K562 (cell line): ENCODE measurements at regions not wholly inside any gene's neighbourhood (a gene's known extent, or its start where the extent isn't known, plus 50 kb on each side); places are given as distances from the start of the nearest gene placed in this dataset.

Experiments
- HCFC1 ChIP-seq: IDR thresholded peaks from 2 replicates; pipeline ENCODE4 v1.6.1; 2012; ENCODE audit warnings: low read depth, low read length, improper control_type of control experiment
- KAT8 ChIP-seq: fragments of 450-650 bp; IDR thresholded peaks from 2 replicates; pipeline ENCODE4 v1.6.1; 2016; ENCODE audit warnings: low read depth, mild to moderate bottlenecking
- RHOXF2B ChIP-seq: fragments of 250-450 bp; sonication (Bioruptor Pico); conservative IDR thresholded peaks from 2 replicates; pipeline ENCODE4 v1.5.1; 2021
- SPI1 ChIP-seq: IDR thresholded peaks from 2 replicates; pipeline ENCODE4 v1.6.1; 2011; ENCODE audit warnings: low read depth, low read length, control low read depth, borderline replicate concordance
- YY1 ChIP-seq, 3 experiments: IDR thresholded peaks; 2 replicates each; pipeline ENCODE4 v1.6.1; 2011; ENCODE audit warnings: low read length in 2 of 3, mild to moderate bottlenecking in 2 of 3, moderate library complexity in 2 of 3, borderline replicate concordance in 1 of 3, control low read depth in 1 of 3, low read depth in 1 of 3; ENCODE audit not compliant: insufficient read depth in 3 of 3, insufficient replicate concordance in 2 of 3, control insufficient read depth in 1 of 3, insufficient read length in 1 of 3; ENCODE audit errors: extremely low read depth in 1 of 3
- ZNF707 ChIP-seq: fragments of 250-450 bp; sonication (Bioruptor Pico); conservative IDR thresholded peaks from 2 replicates; pipeline ENCODE4 v1.8.0; 2022; ENCODE audit warnings: inconsistent platforms, mild to moderate bottlenecking, moderate library complexity

DNA sequence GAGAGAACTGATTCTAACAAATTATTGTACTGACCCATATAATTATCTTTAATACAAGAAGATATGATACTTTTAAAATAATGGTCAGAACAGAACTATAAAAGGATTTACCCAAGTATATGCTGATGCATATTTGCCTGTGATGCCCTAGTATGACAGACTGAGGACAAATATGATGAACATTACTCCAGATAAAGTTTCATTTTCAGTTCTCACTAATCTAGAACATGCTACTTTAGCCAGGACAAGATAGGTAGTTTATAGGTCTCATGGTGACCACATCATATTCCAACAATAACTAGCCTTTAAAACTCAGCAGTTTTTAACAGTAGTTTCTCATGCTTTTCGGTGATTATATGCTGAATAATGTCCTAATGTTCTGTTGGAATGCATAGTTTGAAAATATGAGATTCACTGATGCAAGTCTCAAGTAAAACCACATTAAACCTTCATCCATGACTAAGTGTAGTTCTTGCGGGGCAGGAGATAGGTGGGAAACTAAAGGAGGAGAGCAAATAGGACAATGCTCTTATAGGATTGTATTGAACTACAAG, 295.2 kb upstream of the AGA start:
- no peak for TF ChIP-seq RHOXF2B (CRISPR knock-in tag)
- no peak for TF ChIP-seq HCFC1
- TF ChIP-seq KAT8, result no peak
- TF ChIP-seq ZNF707 (CRISPR knock-in tag), result no peak
- no peak for TF ChIP-seq SPI1
- TF ChIP-seq YY1 (IDR thresholded peaks at IDR 0.05; ENCODE audit: borderline replicate concordance in 1 of 3, control insufficient read depth in 1 of 3, extremely low read depth in 1 of 3, insufficient read depth in 3 of 3, insufficient read length in 1 of 3, insufficient replicate concordance in 2 of 3, low read depth in 1 of 3, low read length in 2 of 3), result no peak
